Liver (tissue), 7 donors: ENCODE measurements at regions not wholly inside any gene's neighbourhood (a gene's known extent, or its start where the extent isn't known, plus 50 kb on each side); places are given as distances from the start of the nearest gene placed in this dataset.

Source experiments
- DNase-seq: peaks from one replicate; pipeline ENCODE4 v3.0.0-alpha.2; 2017; ENCODE audit warnings: low spot score
- H3K27ac ChIP-seq, 2 donors: one replicate each; pipeline ENCODE4 v1.7.0; 2013; ENCODE audit warnings: inconsistent platforms in 2 of 2, low read length in 2 of 2, control low read depth in 1 of 2, low read depth in 1 of 2, mild to moderate bottlenecking in 1 of 2
- H3K27me3 ChIP-seq, 4 donors: one replicate each; pipeline versions ENCODE4 v1.6.1 to v1.7.0; 2013; ENCODE audit warnings: low read length in 3 of 4, inconsistent platforms in 1 of 4, mild to moderate bottlenecking in 1 of 4, moderate library complexity in 1 of 4; ENCODE audit not compliant: control insufficient read depth in 4 of 4, insufficient read depth in 4 of 4
- H3K36me3 ChIP-seq, 4 donors: one replicate each; pipeline versions ENCODE4 v1.6.1 to v1.7.0; 2013; ENCODE audit warnings: low read length in 3 of 4, mild to moderate bottlenecking in 3 of 4, low read depth in 1 of 4, moderate library complexity in 1 of 4; ENCODE audit not compliant: control insufficient read depth in 4 of 4, insufficient read depth in 3 of 4
- H3K4me1 ChIP-seq, 4 donors: one replicate each; pipeline versions ENCODE4 v1.6.1 to v1.7.0; 2013; ENCODE audit warnings: low read length in 3 of 4, mild to moderate bottlenecking in 3 of 4, moderate library complexity in 1 of 4; ENCODE audit not compliant: control insufficient read depth in 4 of 4, insufficient read depth in 4 of 4
- H3K4me3 ChIP-seq, 3 donors: one replicate each; pipeline versions ENCODE4 v1.6.1 to v1.7.0; 2013; ENCODE audit warnings: low read length in 3 of 3, control low read depth in 1 of 3, low read depth in 1 of 3, mild to moderate bottlenecking in 1 of 3
- H3K9ac ChIP-seq, 2 donors: one replicate each; pipeline ENCODE4 v1.7.0; 2013; ENCODE audit warnings: low read length in 2 of 2, mild to moderate bottlenecking in 2 of 2, moderate library complexity in 2 of 2, control low read depth in 1 of 2, low read depth in 1 of 2
- H3K9me3 ChIP-seq, 4 donors: one replicate each; pipeline versions ENCODE4 v1.6.1 to v1.7.0; 2013; ENCODE audit warnings: low read length in 3 of 4; ENCODE audit not compliant: control insufficient read depth in 4 of 4
- EGR1 ChIP-seq, 2 donors: IDR thresholded peaks; 2 replicates each; pipeline ENCODE4 v1.6.1; 2016 to 2018; ENCODE audit warnings: antibody characterized with exemption in 2 of 2, low read depth in 2 of 2
- FOXA1 ChIP-seq: IDR thresholded peaks from 2 replicates; pipeline ENCODE4 v1.6.1; 2016; ENCODE audit warnings: antibody characterized with exemption
- GABPA ChIP-seq, 2 donors: IDR thresholded peaks in 1 of 2; conservative IDR thresholded peaks in 1 of 2; 2 replicates each; pipeline ENCODE4 v1.6.1; 2016; ENCODE audit warnings: antibody characterized with exemption in 2 of 2, mild to moderate bottlenecking in 1 of 2, moderate library complexity in 1 of 2
- HNF4G ChIP-seq: IDR thresholded peaks from 2 replicates; pipeline ENCODE4 v1.6.1; 2016; ENCODE audit warnings: antibody characterized with exemption
- JUND ChIP-seq, 2 donors: IDR thresholded peaks; 2 replicates each; pipeline ENCODE4 v1.6.1; 2016; ENCODE audit warnings: antibody characterized with exemption in 2 of 2
- NR2F2 ChIP-seq: IDR thresholded peaks from 2 replicates; pipeline ENCODE4 v1.6.1; 2016; ENCODE audit warnings: antibody characterized with exemption
- RXRA ChIP-seq, 2 donors: IDR thresholded peaks; 2 replicates each; pipeline ENCODE4 v1.6.1; 2017 to 2018; ENCODE audit warnings: antibody characterized with exemption in 2 of 2, mild to moderate bottlenecking in 1 of 2
- TAF1 ChIP-seq: conservative IDR thresholded peaks from 2 replicates; pipeline ENCODE4 v1.6.1; 2016; ENCODE audit warnings: antibody characterized with exemption, mild to moderate bottlenecking
- YY1 ChIP-seq: IDR thresholded peaks from 2 replicates; pipeline ENCODE4 v1.6.1; 2016; ENCODE audit warnings: antibody characterized with exemption, mild to moderate bottlenecking
- WGBS: extraction: QIAGEN DNeasy Blood & Tissue Kit; methylation state at CpG from one replicate; pipeline ENCODE4 v1.1.7; 2013; 5-methylcytosine and 5-hydroxymethylcytosine counted together
- TF ChIP-seq, protein P1 (sequence below): IDR thresholded peaks from 2 replicates; pipeline ENCODE4 v1.6.1; 2016; ENCODE audit warnings: antibody characterized with exemption
- TF ChIP-seq, protein P2 (sequence below): IDR thresholded peaks from 2 replicates; pipeline ENCODE4 v1.6.1; 2016; ENCODE audit warnings: antibody characterized with exemption
- TF ChIP-seq, protein P3 (sequence below): IDR thresholded peaks from 2 replicates; pipeline ENCODE4 v1.6.1; 2016; ENCODE audit warnings: antibody characterized with exemption, mild to moderate bottlenecking
- donor health status: healthy.
- donor health status: healthy.
- donor health status: healthy.
- donor health status: healthy.

DNA sequence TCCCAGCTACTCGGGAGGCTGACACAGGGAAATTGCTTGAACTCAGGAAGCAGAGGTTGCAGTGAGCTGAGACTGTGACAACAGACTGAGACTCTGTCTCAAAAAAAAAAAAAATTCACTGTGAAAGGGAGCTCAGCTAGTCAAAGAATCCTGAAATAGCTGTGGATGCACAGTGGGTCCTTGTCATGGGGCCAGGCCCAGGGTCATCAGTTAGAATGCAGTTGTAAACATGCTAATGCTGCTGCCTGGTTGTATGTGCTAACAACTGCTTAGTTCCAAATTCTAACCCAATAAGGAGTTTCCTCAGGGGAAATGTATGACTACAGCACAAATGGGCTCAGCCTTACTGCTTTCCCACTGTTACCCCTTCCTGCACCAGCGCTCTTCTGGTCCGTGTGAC, 84.0 kb downstream of the PALM2AKAP2 start:
- Histone ChIP-seq H3K9me3 (no peaks in the 10 kb centered on the region), H3K36me3 (peaks cover 0 to 3% (median 0%) of the 10 kb centered on the region in 4 donors), H3K4me3 (no peak overlapping the region), H3K4me1 (no peaks in the 10 kb centered on the region), H3K27ac (no peak overlapping the region), H3K9ac (peak overlapping the region in 1 of 2 donors; percentile 9), H3K27me3 (no peaks in the 10 kb centered on the region)
- TF ChIP-seq HNF4G, result no peak
- 82% methylated on average over 3 of the region's 3 CpGs for WGBS
- DNase-seq, result no peak

DNA sequence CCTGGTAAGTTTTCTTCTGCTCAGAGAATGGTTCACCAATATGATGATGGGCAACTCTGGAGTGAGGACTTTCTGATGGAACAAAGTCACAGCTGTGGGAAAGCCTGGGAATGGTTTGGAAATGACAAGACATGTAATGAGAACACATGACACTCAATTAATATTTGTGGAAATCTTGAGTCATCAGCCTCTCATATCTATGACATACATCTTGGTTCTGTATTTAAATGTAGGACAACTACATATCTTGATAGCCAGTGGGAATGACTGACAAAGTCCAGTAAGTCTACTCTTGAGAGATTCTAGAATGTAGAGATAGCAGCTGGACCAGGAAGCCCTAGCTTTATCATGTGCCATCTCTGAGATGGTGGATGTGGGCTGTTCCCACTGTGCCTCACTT, 85.5 kb downstream of the PALM2AKAP2 start:
- no peaks in the 10 kb centered on the region for H3K9me3 ChIP-seq
- TF ChIP-seq GABPA (IDR thresholded peaks at IDR 0.05 in 1 of 2, conservative IDR thresholded peaks at IDR 0.05 in 1 of 2) (no peak), JUND (IDR thresholded peaks at IDR 0.05) (no peak), NR2F2 (no peak), YY1 (no peak), FOXA1 (no peak), EGR1 (IDR thresholded peaks at IDR 0.05; ENCODE audit: low read depth in 2 of 2) (no peak)
- TF ChIP-seq, protein P1, sequence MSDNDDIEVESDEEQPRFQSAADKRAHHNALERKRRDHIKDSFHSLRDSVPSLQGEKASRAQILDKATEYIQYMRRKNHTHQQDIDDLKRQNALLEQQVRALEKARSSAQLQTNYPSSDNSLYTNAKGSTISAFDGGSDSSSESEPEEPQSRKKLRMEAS, result no peak
- TF ChIP-seq, protein P2, sequence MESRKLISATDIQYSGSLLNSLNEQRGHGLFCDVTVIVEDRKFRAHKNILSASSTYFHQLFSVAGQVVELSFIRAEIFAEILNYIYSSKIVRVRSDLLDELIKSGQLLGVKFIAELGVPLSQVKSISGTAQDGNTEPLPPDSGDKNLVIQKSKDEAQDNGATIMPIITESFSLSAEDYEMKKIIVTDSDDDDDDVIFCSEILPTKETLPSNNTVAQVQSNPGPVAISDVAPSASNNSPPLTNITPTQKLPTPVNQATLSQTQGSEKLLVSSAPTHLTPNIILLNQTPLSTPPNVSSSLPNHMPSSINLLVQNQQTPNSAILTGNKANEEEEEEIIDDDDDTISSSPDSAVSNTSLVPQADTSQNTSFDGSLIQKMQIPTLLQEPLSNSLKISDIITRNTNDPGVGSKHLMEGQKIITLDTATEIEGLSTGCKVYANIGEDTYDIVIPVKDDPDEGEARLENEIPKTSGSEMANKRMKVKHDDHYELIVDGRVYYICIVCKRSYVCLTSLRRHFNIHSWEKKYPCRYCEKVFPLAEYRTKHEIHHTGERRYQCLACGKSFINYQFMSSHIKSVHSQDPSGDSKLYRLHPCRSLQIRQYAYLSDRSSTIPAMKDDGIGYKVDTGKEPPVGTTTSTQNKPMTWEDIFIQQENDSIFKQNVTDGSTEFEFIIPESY, result no peak
- TF ChIP-seq, protein P3, sequence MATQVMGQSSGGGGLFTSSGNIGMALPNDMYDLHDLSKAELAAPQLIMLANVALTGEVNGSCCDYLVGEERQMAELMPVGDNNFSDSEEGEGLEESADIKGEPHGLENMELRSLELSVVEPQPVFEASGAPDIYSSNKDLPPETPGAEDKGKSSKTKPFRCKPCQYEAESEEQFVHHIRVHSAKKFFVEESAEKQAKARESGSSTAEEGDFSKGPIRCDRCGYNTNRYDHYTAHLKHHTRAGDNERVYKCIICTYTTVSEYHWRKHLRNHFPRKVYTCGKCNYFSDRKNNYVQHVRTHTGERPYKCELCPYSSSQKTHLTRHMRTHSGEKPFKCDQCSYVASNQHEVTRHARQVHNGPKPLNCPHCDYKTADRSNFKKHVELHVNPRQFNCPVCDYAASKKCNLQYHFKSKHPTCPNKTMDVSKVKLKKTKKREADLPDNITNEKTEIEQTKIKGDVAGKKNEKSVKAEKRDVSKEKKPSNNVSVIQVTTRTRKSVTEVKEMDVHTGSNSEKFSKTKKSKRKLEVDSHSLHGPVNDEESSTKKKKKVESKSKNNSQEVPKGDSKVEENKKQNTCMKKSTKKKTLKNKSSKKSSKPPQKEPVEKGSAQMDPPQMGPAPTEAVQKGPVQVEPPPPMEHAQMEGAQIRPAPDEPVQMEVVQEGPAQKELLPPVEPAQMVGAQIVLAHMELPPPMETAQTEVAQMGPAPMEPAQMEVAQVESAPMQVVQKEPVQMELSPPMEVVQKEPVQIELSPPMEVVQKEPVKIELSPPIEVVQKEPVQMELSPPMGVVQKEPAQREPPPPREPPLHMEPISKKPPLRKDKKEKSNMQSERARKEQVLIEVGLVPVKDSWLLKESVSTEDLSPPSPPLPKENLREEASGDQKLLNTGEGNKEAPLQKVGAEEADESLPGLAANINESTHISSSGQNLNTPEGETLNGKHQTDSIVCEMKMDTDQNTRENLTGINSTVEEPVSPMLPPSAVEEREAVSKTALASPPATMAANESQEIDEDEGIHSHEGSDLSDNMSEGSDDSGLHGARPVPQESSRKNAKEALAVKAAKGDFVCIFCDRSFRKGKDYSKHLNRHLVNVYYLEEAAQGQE, result no peak
- H3K9ac ChIP-seq, result no peak overlapping the region
- H3K36me3 ChIP-seq, result peaks cover 0 to 7% (median 4%) of the 10 kb centered on the region in 4 donors
- no peak for DNase-seq
- no peak overlapping the region for H3K27ac ChIP-seq
- H3K4me3 ChIP-seq, result no peak overlapping the region
- H3K27me3 ChIP-seq, result no peaks in the 10 kb centered on the region
- no peaks in the 10 kb centered on the region for H3K4me1 ChIP-seq

DNA sequence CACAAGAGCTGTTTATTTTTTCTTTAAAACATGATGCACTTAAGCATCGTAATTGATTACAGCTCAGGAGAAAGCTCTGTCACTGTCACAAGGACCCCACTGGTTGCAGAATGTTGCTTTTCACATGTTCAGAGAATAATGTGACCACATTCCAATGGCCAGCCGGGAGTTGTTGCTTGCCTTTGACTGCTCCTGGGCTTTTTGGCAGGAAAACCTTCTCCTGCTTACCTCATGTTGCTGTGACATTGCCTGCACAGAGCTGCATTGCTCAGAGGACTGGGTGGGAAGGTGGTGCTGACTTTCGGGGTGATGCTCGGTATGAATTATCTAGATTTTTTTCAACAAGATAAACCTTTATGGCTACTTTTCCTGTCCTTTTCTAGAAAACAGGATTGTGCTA, 88.2 kb downstream of the PALM2AKAP2 start:
- H3K27me3 ChIP-seq, result no peaks in the 10 kb centered on the region
- 82% methylated on average over 4 of the region's 4 CpGs for WGBS
- peaks cover 0 to 10% (median 4%) of the 10 kb centered on the region in 4 donors for H3K36me3 ChIP-seq
- TF ChIP-seq RXRA (IDR thresholded peaks at IDR 0.05), result no peak
- TF ChIP-seq, protein P2, result no peak
- TF ChIP-seq EGR1 (IDR thresholded peaks at IDR 0.05; ENCODE audit: low read depth in 2 of 2), result no peak
- no peak for TF ChIP-seq FOXA1
- TF ChIP-seq GABPA (IDR thresholded peaks at IDR 0.05 in 1 of 2, conservative IDR thresholded peaks at IDR 0.05 in 1 of 2), result no peak
- no peak for TF ChIP-seq TAF1
- DNase-seq, result no peak
- no peak overlapping the region for H3K9ac ChIP-seq
- H3K4me3 ChIP-seq, result no peak overlapping the region
- H3K9me3 ChIP-seq, result no peaks in the 10 kb centered on the region
- H3K4me1 ChIP-seq, result no peaks in the 10 kb centered on the region
- H3K27ac ChIP-seq, result no peak overlapping the region
